Ishikawa (cell line): ENCODE measurements at regions not wholly inside any gene's neighbourhood (a gene's known extent, or its start where the extent isn't known, plus 50 kb on each side); places are given as distances from the start of the nearest gene placed in this dataset.

Source experiments
- CREB1 ChIP-seq: IDR thresholded peaks from 2 replicates; pipeline ENCODE4 v1.6.1; 2012; ENCODE audit warnings: low read depth
- EGR1 ChIP-seq: IDR thresholded peaks from 2 replicates; pipeline ENCODE4 v1.6.1; 2012
- EP300 ChIP-seq: IDR thresholded peaks from 2 replicates; pipeline ENCODE4 v1.6.1; 2012; ENCODE audit warnings: borderline replicate concordance
- MAX ChIP-seq: IDR thresholded peaks from 2 replicates; pipeline ENCODE4 v1.6.1; 2012
- RAD21 ChIP-seq: IDR thresholded peaks from 2 replicates; pipeline ENCODE4 v1.6.1; 2012; ENCODE audit warnings: low read depth
- REST ChIP-seq: IDR thresholded peaks from 2 replicates; pipeline ENCODE4 v1.6.1; 2012; ENCODE audit warnings: low read depth, mild to moderate bottlenecking
- TAF1 ChIP-seq: IDR thresholded peaks from 2 replicates; pipeline ENCODE4 v1.6.1; 2012; ENCODE audit warnings: low read depth, mild to moderate bottlenecking
- YY1 ChIP-seq: IDR thresholded peaks from 2 replicates; pipeline ENCODE4 v1.6.1; 2012; ENCODE audit warnings: low read depth
- ZBTB7A ChIP-seq: IDR thresholded peaks from 2 replicates; pipeline ENCODE4 v1.6.1; 2012; ENCODE audit warnings: low read depth

DNA sequence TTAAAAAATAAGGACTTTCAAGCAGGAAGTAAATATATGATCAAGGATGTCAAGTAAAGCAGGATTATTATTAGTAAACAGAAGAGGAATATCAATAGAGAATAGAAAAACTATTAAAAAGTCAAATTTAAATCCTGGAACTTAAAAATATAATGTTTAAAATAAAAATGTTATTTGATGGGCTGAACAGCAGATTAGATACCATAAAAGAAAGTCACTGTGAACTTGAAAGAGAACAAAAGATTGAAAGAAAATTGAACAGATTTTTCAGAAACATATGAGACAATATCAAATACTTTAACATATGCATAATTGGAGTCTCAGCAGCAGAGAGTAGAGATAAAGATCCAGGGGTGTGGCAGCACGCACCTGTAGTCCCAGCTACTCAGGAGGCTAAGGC is 1213.7 kb upstream of the AUTS2 start:
- no peak for TF ChIP-seq EP300
- TF ChIP-seq CREB1, result no peak
- no peak for TF ChIP-seq TAF1
- no peak for TF ChIP-seq RAD21
- TF ChIP-seq REST, result no peak
- no peak for TF ChIP-seq MAX
- no peak for TF ChIP-seq ZBTB7A
- no peak for TF ChIP-seq YY1
- no peak for TF ChIP-seq EGR1
